Testis (tissue), 2 donors: ENCODE measurements at regions not wholly inside any gene's neighbourhood (a gene's known extent, or its start where the extent isn't known, plus 50 kb on each side); places are given as distances from the start of the nearest gene placed in this dataset.

Experiments
- DNase-seq: peaks from one replicate; pipeline ENCODE4 v3.0.0-alpha.2; 2019
- H3K27ac ChIP-seq, 2 donors: fragments of 200-600 bp; sonication (generic); one replicate each; pipeline ENCODE4 v1.5.1; 2019
- H3K27me3 ChIP-seq: fragments of 200-600 bp; sonication (generic); one replicate; pipeline ENCODE4 v1.5.1; 2019
- H3K36me3 ChIP-seq: fragments of 200-600 bp; sonication (generic); one replicate; pipeline ENCODE4 v1.5.1; 2017; ENCODE audit warnings: low read depth; ENCODE audit errors: missing control alignments
- H3K4me1 ChIP-seq: fragments of 200-600 bp; sonication (generic); one replicate; pipeline ENCODE4 v1.5.1; 2019
- H3K4me3 ChIP-seq, 2 donors: fragments of 200-600 bp; sonication (generic); one replicate each; pipeline ENCODE4 v1.5.1; 2017 to 2019
- H3K9me3 ChIP-seq: fragments of 200-600 bp; sonication (generic); one replicate; pipeline ENCODE4 v1.5.1; 2017
- CTCF ChIP-seq, 3 experiments: fragments of 450-650 bp in 2 of 3; fragments of 200-600 bp in 1 of 3; sonication (generic) in 1 of 3; IDR thresholded peaks; one replicate each; pipeline ENCODE4 v1.5.1; 2016 to 2019; ENCODE audit warnings: antibody characterized with exemption in 3 of 3, mild to moderate bottlenecking in 2 of 3, moderate library complexity in 1 of 3
- POLR2A ChIP-seq: fragments of 450-650 bp; IDR thresholded peaks from one replicate; pipeline ENCODE4 v1.6.1; 2017; ENCODE audit warnings: antibody characterized with exemption, mild to moderate bottlenecking, moderate library complexity
- WGBS, 2 donors: methylation state at CpG; one replicate each; pipeline ENCODE4 v1.1.5; 2018; 5-methylcytosine and 5-hydroxymethylcytosine counted together
- intact Hi-C: fragments of 100-400 bp; cut with DNase I; formaldehyde crosslinking; loops from one replicate; pipeline ENCODE4 v1.15.1; 2023; ENCODE audit warnings: low total_unique reads

- TF ChIP-seq CTCF (IDR thresholded peaks at IDR 0.05) (no peak), POLR2A (no peak)
- no peak overlapping the region for H3K4me3 ChIP-seq
- WGBS, 2 donors: 87 to 92% methylated on average over 5 of the region's 5 CpGs
- no peaks in the 10 kb centered on the region for H3K9me3 ChIP-seq
- no peaks in the 10 kb centered on the region for H3K36me3 ChIP-seq
- H3K27ac ChIP-seq: no peak overlapping the region
- intact Hi-C loops: no loop called here
- no peaks in the 10 kb centered on the region for H3K4me1 ChIP-seq
- no peaks in the 10 kb centered on the region for H3K27me3 ChIP-seq
- no peak for DNase-seq
Measured at GRCh38 chr14:78091361-78091760, 78.8 kb upstream of the NRXN3 start.

GRCh38 chr14:78092040-78092439 is 78.1 kb upstream of the NRXN3 start:
- intact Hi-C loops: no loop called here
- no peaks in the 10 kb centered on the region for H3K27me3 ChIP-seq
- no peak overlapping the region for H3K27ac ChIP-seq
- no peaks in the 10 kb centered on the region for H3K36me3 ChIP-seq
- H3K4me3 ChIP-seq: no peak overlapping the region
- TF ChIP-seq POLR2A: no peak
- no peak for TF ChIP-seq CTCF (IDR thresholded peaks at IDR 0.05)
- WGBS, 2 donors: 60 to 62% methylated on average over 7 of the region's 7 CpGs
- no peak for DNase-seq
- H3K4me1 ChIP-seq: no peaks in the 10 kb centered on the region
- no peaks in the 10 kb centered on the region for H3K9me3 ChIP-seq

- Histone ChIP-seq H3K27ac (no peak overlapping the region), H3K36me3 (no peaks in the 10 kb centered on the region), H3K4me3 (no peak overlapping the region), H3K27me3 (no peaks in the 10 kb centered on the region), H3K9me3 (no peaks in the 10 kb centered on the region), H3K4me1 (no peaks in the 10 kb centered on the region)
- intact Hi-C loops: no loop called here
- TF ChIP-seq CTCF (IDR thresholded peaks at IDR 0.05): no peak
- TF ChIP-seq POLR2A: no peak
- whole genome bisulfite sequencing, 2 donors: 79 to 85% methylated on average over 2 to 3 of the region's 3 CpGs
- DNase-seq: no peak
Measured at GRCh38 chr14:78103271-78103670, 66.9 kb upstream of the NRXN3 start.

GRCh38 chr14:78104160-78104559 is 66.0 kb upstream of the NRXN3 start:
- H3K4me3 ChIP-seq: no peak overlapping the region
- H3K36me3 ChIP-seq: no peaks in the 10 kb centered on the region
- TF ChIP-seq CTCF (IDR thresholded peaks at IDR 0.05) (no peak), POLR2A (no peak)
- 86 to 88% methylated on average over 7 of the region's 7 CpGs for WGBS, 2 donors
- no peak overlapping the region for H3K27ac ChIP-seq
- H3K27me3 ChIP-seq: no peaks in the 10 kb centered on the region
- no peaks in the 10 kb centered on the region for H3K9me3 ChIP-seq
- intact Hi-C loops: no loop called here
- H3K4me1 ChIP-seq: no peaks in the 10 kb centered on the region
- no peak for DNase-seq

GRCh38 chr14:78104655-78105054 is 65.5 kb upstream of the NRXN3 start:
- no peaks in the 10 kb centered on the region for H3K27me3 ChIP-seq
- DNase-seq: no peak
- H3K27ac ChIP-seq: no peak overlapping the region
- intact Hi-C loops: no loop called here
- H3K4me1 ChIP-seq: no peaks in the 10 kb centered on the region
- H3K9me3 ChIP-seq: no peaks in the 10 kb centered on the region
- TF ChIP-seq POLR2A (no peak), CTCF (IDR thresholded peaks at IDR 0.05) (no peak)
- 90 to 97% methylated on average over 1 of the region's 1 CpG for WGBS, 2 donors
- no peaks in the 10 kb centered on the region for H3K36me3 ChIP-seq
- H3K4me3 ChIP-seq: no peak overlapping the region
